Calu3 (cell line): ENCODE measurements at regions not wholly inside any gene's neighbourhood (a gene's known extent, or its start where the extent isn't known, plus 50 kb on each side); places are given as distances from the start of the nearest gene placed in this dataset.

Experiments used
- BruUV-seq: library from RNA; stranded (reverse); fragments of 400-500 nt; replicated peaks from 2 replicates; lab custom pipeline; 2021; lab: Mats Ljungman, UMichigan
- CTCF ChIA-PET: fragments of 300-600 bp; sonication (Branson Sonifier 250); formaldehyde crosslinking; loops from one replicate; lab custom pipeline; 2022; ENCODE audit warnings: antibody characterized with exemption; lab: Charles Lee
- DNase-seq: peaks from one replicate; pipeline ENCODE4 v3.0.0; 2022
- H3K27ac Mint-ChIP-seq: one replicate; pipeline ENCODE4 v1.8.0; 2022; ENCODE audit warnings: mixed read lengths; ENCODE audit not compliant: unreplicated experiment
- H3K27me3 Mint-ChIP-seq: one replicate; pipeline ENCODE4 v1.8.0; 2022; ENCODE audit warnings: mixed read lengths; ENCODE audit not compliant: unreplicated experiment
- H3K36me3 Mint-ChIP-seq: one replicate; pipeline ENCODE4 v1.8.0; 2022; ENCODE audit warnings: mild to moderate bottlenecking, moderate library complexity, mixed read lengths; ENCODE audit not compliant: insufficient read depth, unreplicated experiment
- H3K4me1 Mint-ChIP-seq: one replicate; pipeline ENCODE4 v1.8.0; 2022; ENCODE audit warnings: mild to moderate bottlenecking, low read depth, mixed read lengths; ENCODE audit not compliant: unreplicated experiment
- H3K4me3 Mint-ChIP-seq: one replicate; pipeline ENCODE4 v1.8.0; 2022; ENCODE audit warnings: mild to moderate bottlenecking, low read depth, moderate library complexity, mixed read lengths; ENCODE audit not compliant: unreplicated experiment
- H3K9me3 Mint-ChIP-seq: one replicate; pipeline ENCODE4 v1.8.0; 2022; ENCODE audit warnings: low read depth, mixed read lengths; ENCODE audit not compliant: unreplicated experiment
- intact Hi-C: fragments of 100-400 bp; cut with micrococcal nuclease; formaldehyde crosslinking; loops from one replicate; pipeline ENCODE4 v1.10.0; 2022; ENCODE audit not compliant: unreplicated experiment
- TF ChIP-seq, protein P1 (sequence below): fragments of 200-600 bp; IDR thresholded peaks from one replicate; pipeline ENCODE4 v1.8.0; 2022; ENCODE audit warnings: antibody characterized with exemption; ENCODE audit not compliant: unreplicated experiment

DNA sequence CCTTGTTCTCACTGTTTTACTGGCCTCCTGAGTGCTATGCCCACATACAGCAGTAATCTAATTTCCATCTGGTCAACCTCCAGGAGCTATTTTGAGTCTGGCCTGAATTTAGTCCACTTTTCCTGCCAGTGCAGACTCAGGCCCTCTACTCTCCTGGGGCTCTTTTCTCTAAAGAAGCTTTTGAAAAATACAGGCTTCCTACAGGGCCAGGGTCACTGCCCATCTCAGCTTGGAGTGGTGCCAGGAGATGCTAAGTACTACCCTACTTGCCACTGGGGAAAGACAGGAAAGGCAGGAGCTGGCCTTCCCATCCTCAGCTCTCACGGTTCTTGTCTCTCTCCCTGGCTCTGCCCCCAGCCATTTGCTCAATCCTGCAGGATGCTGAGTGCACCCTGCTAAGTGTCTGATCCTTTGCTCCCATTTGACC is 101.7 kb upstream of the SERP2 start:
- BruUV-seq = no TSS peak
- intact Hi-C loops = no loop called here

DNA sequence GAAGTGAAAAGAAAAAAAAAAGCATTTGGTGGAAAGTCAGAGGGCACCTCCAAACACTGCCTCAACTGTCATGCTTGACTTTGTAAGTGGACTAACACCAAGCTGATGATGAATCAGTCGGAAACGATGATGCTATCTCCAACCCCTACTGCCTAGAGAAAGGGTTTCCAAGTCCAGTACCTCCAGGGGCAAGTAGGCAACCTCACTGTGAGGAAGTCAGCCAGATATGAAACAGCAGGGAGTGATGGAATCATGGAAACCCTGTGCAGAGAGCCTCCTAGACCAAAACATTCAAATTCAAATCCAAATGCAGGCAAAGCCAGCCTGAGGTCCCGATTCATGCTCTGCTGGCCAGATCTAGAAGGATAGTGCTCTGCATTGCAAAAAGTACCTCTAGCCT is 100.9 kb upstream of the SERP2 start:
- BruUV-seq = no TSS peak
- no peak overlapping the region for H3K4me3 Mint-ChIP-seq
- DNase-seq = no peak
- no peaks in the 10 kb centered on the region for H3K36me3 Mint-ChIP-seq
- CTCF ChIA-PET = interaction anchor here (0.7 kb wide), 1 partner anchor 10 kb away, joined by 3 read pairs; no protein-coding TSS in a partner anchor
- H3K4me1 Mint-ChIP-seq = peaks cover 12% of the 10 kb centered on the region
- no peaks in the 10 kb centered on the region for H3K27me3 Mint-ChIP-seq
- TF ChIP-seq, protein P1, sequence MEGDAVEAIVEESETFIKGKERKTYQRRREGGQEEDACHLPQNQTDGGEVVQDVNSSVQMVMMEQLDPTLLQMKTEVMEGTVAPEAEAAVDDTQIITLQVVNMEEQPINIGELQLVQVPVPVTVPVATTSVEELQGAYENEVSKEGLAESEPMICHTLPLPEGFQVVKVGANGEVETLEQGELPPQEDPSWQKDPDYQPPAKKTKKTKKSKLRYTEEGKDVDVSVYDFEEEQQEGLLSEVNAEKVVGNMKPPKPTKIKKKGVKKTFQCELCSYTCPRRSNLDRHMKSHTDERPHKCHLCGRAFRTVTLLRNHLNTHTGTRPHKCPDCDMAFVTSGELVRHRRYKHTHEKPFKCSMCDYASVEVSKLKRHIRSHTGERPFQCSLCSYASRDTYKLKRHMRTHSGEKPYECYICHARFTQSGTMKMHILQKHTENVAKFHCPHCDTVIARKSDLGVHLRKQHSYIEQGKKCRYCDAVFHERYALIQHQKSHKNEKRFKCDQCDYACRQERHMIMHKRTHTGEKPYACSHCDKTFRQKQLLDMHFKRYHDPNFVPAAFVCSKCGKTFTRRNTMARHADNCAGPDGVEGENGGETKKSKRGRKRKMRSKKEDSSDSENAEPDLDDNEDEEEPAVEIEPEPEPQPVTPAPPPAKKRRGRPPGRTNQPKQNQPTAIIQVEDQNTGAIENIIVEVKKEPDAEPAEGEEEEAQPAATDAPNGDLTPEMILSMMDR = no peak
- intact Hi-C loops = no loop called here
- H3K9me3 Mint-ChIP-seq = no peaks in the 10 kb centered on the region
- no peak overlapping the region for H3K27ac Mint-ChIP-seq

More for the DNA sequence above, 101.7 kb upstream of the SERP2 start:
- Mint-ChIP-seq H3K4me3 (no peak overlapping the region), H3K36me3 (no peaks in the 10 kb centered on the region), H3K4me1 (peaks cover 20% of the 10 kb centered on the region), H3K27me3 (no peaks in the 10 kb centered on the region), H3K9me3 (peaks cover 4% of the 10 kb centered on the region), H3K27ac (no peak overlapping the region)
- TF ChIP-seq, protein P1 = no peak
- no peak for DNase-seq
- CTCF ChIA-PET = no interaction called here

DNA sequence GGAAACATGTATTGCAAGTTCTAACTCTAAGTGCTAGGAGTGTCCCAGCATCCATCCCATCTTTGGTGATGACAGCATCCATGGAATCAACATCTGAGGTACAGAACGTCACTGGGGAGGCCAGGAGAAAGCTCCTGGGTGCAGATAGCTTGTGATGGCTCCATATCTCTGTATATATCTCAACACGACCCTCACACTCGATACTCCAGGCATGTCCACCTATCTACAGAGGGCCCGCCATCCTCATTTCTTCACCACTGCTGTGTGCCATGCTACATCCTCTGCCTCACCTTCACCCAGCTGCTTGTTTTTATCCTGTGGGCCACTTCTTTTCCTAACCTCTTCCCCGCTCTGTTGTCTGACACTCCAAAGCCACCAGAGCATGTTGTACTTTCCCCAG is 100.4 kb upstream of the SERP2 start:
- intact Hi-C loops = no loop called here

DNA sequence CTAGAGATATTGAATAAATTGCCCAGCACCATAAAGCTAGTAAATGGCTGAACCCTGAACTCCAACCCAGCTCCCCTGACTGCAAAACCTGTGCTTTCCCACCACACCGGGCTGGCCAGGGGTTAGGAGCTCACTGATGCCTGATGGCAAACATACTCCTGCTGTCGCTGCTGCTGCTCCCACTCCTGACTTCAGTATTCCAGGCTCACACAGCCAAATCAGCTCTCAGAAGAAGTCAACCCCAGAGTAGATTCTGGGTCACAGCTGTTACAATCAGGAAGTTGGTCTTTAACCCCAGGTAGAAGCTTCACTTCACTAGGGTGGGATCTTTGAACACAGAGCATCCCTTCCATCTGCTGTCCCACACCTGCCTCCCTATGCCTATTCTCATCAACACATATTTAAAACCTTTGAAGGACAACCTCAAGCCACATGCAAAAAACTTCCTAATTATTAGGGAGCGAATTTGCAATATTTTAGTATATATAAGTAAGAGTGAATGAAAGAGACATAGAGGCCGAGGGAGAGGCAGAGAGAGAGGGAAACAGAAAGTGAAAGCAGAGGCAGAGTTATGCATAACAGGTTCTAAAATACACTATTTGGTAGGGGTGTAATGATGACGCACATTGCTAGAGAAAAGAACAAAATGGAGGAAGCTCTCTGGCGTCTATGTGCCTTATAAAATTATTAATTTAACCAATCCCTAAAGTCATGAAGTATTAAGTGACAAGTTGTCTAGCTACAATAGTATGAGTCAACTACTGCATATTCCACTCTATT is 99.4 kb upstream of the SERP2 start:
- H3K27ac Mint-ChIP-seq = peak overlapping the region; percentile 65
- no TSS peak for BruUV-seq

More for the DNA sequence above, 100.4 kb upstream of the SERP2 start:
- H3K36me3 Mint-ChIP-seq = no peaks in the 10 kb centered on the region
- no peaks in the 10 kb centered on the region for H3K27me3 Mint-ChIP-seq
- H3K4me3 Mint-ChIP-seq = no peak overlapping the region
- H3K27ac Mint-ChIP-seq = no peak overlapping the region
- BruUV-seq = no TSS peak
- H3K9me3 Mint-ChIP-seq = no peaks in the 10 kb centered on the region
- H3K4me1 Mint-ChIP-seq = peaks cover 12% of the 10 kb centered on the region
- TF ChIP-seq, protein P1 = no peak
- CTCF ChIA-PET = no interaction called here
- no peak for DNase-seq

More for the DNA sequence above, 99.4 kb upstream of the SERP2 start:
- CTCF ChIA-PET = interaction anchor here (1.2 kb wide), 1 partner anchor 22 kb away, joined by 3 read pairs; no protein-coding TSS in a partner anchor
- no peaks in the 10 kb centered on the region for H3K36me3 Mint-ChIP-seq
- peak; percentile 2 for DNase-seq
- peak overlapping the region; percentile 13 for H3K4me3 Mint-ChIP-seq
- no peaks in the 10 kb centered on the region for H3K27me3 Mint-ChIP-seq
- intact Hi-C loops = no loop called here
- peaks cover 12% of the 10 kb centered on the region for H3K4me1 Mint-ChIP-seq
- TF ChIP-seq, protein P1 = no peak
- H3K9me3 Mint-ChIP-seq = no peaks in the 10 kb centered on the region
